Activated CD4-positive, alpha-beta T cell treated with anti-CD3 and anti-CD28 coated beads, Interleukin-2, amount 10 ng/mL, durations not matched to agents 24 days and 14 days (primary cell): ENCODE measurements at regions not wholly inside any gene's neighbourhood (a gene's known extent, or its start where the extent isn't known, plus 50 kb on each side); places are given as distances from the start of the nearest gene placed in this dataset.
A peak's percentile ranks its signal among the peaks of the same experiment; 100 is the strongest.

Source experiments
- DNase-seq: peaks from one replicate; pipeline ENCODE4 v3.0.0; 2022
- H3K27ac Mint-ChIP-seq: one replicate; pipeline ENCODE4 v1.8.0; 2022; ENCODE audit warnings: mild to moderate bottlenecking, mixed read lengths
- H3K27me3 Mint-ChIP-seq: one replicate; pipeline ENCODE4 v1.8.0; 2022; ENCODE audit warnings: mixed read lengths
- H3K36me3 Mint-ChIP-seq: one replicate; pipeline ENCODE4 v1.8.0; 2022; ENCODE audit warnings: low read depth, mild to moderate bottlenecking, mixed read lengths
- H3K4me1 Mint-ChIP-seq: one replicate; pipeline ENCODE4 v1.8.0; 2021; ENCODE audit warnings: mixed read lengths
- H3K4me3 Mint-ChIP-seq: one replicate; pipeline ENCODE4 v1.8.0; 2022; ENCODE audit warnings: mild to moderate bottlenecking, moderate library complexity, mixed read lengths
- H3K9me3 Mint-ChIP-seq: one replicate; pipeline ENCODE4 v1.8.0; 2021; ENCODE audit warnings: mixed read lengths
- intact Hi-C: fragments of 100-400 bp; cut with micrococcal nuclease; formaldehyde crosslinking; loops from one replicate; pipeline ENCODE4 v1.15.1; 2023

DNA sequence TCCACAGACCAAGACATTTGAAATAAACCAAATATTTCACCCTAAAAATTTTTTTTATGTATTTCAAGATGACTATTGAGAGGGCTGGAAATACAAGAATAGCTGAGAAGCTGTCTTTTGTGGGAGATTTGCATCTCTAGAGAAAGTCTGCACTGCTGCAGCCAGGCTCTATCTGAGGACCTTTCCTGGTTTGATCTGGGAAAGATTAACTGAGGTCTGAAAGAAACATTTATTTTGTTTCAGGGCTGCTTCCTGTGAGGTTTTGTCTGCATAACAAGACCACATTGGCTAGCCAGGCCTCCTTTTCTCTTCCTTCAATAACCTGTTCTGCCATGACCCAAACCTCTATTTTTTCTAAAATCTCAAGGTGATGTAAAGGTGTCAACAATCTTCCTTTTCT is 117.5 kb upstream of the ARHGEF26 start:
- H3K27me3 Mint-ChIP-seq, result peaks cover 8% of the 10 kb centered on the region
- H3K4me3 Mint-ChIP-seq, result no peak overlapping the region
- H3K27ac Mint-ChIP-seq, result no peak overlapping the region
- intact Hi-C loops, result no loop called here
- no peak for DNase-seq
- H3K36me3 Mint-ChIP-seq, result no peaks in the 10 kb centered on the region
- H3K9me3 Mint-ChIP-seq, result no peaks in the 10 kb centered on the region
- H3K4me1 Mint-ChIP-seq, result no peaks in the 10 kb centered on the region

DNA sequence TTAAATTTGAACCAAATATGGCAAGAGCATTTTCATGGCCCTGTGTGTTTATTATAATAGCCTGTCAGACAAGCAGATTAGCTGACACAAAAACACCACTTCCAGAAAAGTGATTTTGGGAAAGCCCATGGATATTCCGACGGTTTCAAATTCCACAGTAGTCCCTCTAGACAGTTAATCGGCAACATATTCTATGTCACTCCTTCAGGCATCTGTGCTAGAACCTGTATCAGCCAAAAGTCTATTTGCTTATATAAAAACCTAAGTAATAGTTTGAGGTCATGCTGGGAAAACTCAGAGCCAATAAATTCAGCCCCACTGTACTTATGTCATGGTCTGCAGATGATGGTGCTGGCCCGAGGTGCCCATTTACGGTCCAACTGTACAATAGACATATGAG is 110.2 kb upstream of the ARHGEF26 start:
- Mint-ChIP-seq H3K4me3 (no peak overlapping the region), H3K36me3 (no peaks in the 10 kb centered on the region), H3K27ac (no peak overlapping the region), H3K27me3 (peaks cover 8% of the 10 kb centered on the region), H3K9me3 (no peaks in the 10 kb centered on the region), H3K4me1 (no peaks in the 10 kb centered on the region)
- intact Hi-C loops, result no loop called here
- DNase-seq, result no peak

DNA sequence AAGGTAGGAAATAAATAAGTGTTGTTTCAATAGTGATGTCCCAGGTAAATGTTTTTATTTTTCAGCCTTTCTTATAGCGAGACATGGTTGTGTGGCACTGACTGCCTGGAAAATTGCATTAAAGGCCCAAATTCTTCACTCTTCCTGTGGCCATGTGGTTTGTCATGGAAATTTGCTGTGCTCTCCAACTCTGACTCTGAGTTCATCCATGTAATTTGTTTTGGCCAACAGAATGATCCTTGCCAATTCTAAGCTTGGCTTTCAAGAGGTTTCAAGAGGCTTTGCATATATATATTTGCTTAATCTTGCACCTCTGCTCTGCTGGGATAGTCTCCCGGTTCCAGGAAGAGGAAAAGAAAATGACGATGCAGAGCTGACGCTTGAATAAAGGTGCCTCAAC is 107.5 kb upstream of the ARHGEF26 start:
- Mint-ChIP-seq H3K4me3 (no peak overlapping the region), H3K9me3 (no peaks in the 10 kb centered on the region), H3K27ac (no peak overlapping the region), H3K36me3 (no peaks in the 10 kb centered on the region), H3K27me3 (peaks cover 2% of the 10 kb centered on the region), H3K4me1 (no peaks in the 10 kb centered on the region)
- DNase-seq, result no peak
- intact Hi-C loops, result no loop called here

DNA sequence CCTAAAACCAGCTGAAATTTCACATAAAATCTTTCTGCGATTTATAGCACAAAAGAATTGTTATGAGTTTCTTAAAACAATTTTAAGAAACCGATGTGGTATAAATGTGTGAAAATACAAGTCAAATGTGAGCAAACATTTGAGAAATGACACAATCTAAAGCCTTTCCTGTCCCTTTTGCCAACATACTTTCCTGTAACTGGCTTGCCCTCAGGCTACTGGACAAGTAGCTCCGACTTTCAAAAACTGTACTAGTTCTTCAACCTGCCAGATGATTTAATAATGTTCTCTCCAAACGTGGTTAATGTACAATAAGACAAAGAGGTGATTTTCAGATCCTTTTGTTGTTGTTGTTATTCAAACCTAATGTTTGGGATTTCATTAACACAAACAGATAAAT is 105.9 kb upstream of the ARHGEF26 start:
- intact Hi-C loops, result loop anchor here (5.0 kb wide), 2 partner anchors 973 to 988 kb away; no protein-coding TSS in a partner anchor
- Mint-ChIP-seq H3K27me3 (no peaks in the 10 kb centered on the region), H3K4me3 (no peak overlapping the region), H3K27ac (no peak overlapping the region), H3K36me3 (no peaks in the 10 kb centered on the region), H3K4me1 (no peaks in the 10 kb centered on the region), H3K9me3 (no peaks in the 10 kb centered on the region)
- no peak for DNase-seq

DNA sequence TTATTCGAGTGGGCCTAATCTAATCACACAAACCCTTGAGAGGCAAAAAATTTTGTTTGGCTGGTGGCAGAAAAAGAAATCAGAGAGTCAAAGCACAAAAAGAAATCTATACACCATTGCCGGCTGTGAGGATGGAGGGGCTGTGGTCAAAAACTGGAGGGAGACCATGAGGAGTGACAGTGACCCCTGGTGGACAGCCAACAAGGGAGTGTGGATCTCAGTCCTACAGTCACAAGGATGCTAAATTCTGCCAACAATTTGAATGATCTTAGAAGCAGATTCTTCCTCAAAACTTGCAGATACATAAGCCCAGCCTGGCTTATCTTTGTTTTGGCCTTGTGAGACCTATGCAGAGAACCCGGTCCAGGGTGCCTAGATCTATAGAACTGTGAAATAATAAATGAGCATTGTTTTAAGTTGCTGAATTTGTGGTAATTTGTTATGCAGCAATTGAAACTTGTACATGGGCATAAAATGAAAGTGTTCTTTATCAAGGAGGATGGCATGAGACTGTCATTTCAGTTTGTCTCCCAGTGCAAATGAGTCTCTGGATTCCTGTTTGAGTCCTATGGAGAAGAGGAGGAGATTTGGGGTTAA is 103.0 kb upstream of the ARHGEF26 start:
- intact Hi-C loops, result loop anchor here (5.0 kb wide), 2 partner anchors 976 to 991 kb away; no protein-coding TSS in a partner anchor
- Mint-ChIP-seq H3K9me3 (no peaks in the 10 kb centered on the region), H3K27me3 (no peaks in the 10 kb centered on the region), H3K4me3 (no peak overlapping the region), H3K4me1 (no peaks in the 10 kb centered on the region), H3K36me3 (no peaks in the 10 kb centered on the region), H3K27ac (no peak overlapping the region)
- peak; percentile 71 for DNase-seq

DNA sequence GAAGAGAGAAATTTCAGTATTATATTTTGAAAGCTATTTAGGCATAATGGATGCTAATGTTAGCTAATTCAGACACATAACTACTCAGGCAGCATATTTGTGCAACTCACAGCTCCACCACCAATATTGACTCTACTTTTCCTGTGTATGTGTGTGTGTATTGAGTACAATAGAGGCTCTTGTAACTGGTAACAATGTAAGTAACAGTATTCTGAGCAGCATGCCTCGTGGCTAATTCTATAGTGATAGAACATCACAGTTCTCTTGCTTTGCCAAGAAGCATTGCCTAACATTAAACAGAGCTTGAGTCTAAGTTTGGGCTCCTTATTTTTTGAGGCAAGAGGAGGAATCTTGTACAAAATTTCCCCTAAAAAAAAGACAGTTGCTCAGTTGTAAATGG is 98.6 kb upstream of the ARHGEF26 start:
- Mint-ChIP-seq H3K27me3 (peaks cover 2% of the 10 kb centered on the region), H3K9me3 (no peaks in the 10 kb centered on the region), H3K36me3 (no peaks in the 10 kb centered on the region), H3K27ac (no peak overlapping the region), H3K4me1 (no peaks in the 10 kb centered on the region), H3K4me3 (no peak overlapping the region)
- intact Hi-C loops, result no loop called here
- DNase-seq, result no peak

DNA sequence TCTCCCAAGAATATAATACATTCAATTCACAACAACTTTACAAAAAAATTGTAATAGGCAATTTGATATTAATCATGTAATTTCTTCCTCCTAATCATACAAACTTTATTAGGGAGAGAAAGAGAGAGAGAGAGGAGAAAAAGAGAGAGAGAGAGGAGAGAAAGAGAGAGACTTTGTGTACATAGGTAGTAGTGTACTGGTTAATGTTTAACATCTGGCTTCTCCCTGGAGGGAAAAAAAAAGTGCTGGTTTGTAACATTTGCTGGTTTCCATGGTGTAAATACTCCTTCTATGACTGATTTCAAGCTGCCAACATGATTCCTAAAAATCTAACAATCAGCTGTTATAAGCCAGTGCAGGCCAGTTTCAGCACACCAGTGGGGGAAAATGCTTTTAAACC is 98.0 kb upstream of the ARHGEF26 start:
- H3K27me3 Mint-ChIP-seq, result peaks cover 2% of the 10 kb centered on the region
- H3K36me3 Mint-ChIP-seq, result no peaks in the 10 kb centered on the region
- no peak for DNase-seq
- no peaks in the 10 kb centered on the region for H3K9me3 Mint-ChIP-seq
- H3K4me3 Mint-ChIP-seq, result no peak overlapping the region
- no peaks in the 10 kb centered on the region for H3K4me1 Mint-ChIP-seq
- no peak overlapping the region for H3K27ac Mint-ChIP-seq
- intact Hi-C loops, result no loop called here

DNA sequence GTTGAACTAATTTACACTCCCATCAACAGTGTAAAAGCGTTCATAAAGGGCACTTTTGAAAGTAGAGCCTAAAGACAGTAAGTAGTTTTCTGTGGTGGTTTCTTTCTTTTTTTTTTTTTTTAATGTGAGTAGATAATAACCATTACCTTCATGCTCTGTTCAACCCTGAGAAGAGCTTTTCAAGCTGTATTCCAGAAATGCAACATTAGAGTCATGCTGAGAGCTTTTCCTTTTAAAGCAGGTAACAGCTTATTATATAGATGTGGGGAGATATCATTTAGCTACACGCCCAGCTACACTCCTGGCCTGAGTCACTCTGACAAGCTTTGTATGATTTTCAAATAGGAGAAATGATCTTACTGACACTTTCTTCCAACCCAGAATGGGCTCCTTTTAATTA is 96.2 kb upstream of the ARHGEF26 start:
- Mint-ChIP-seq H3K27me3 (peaks cover 2% of the 10 kb centered on the region), H3K4me1 (no peaks in the 10 kb centered on the region), H3K27ac (no peak overlapping the region), H3K36me3 (no peaks in the 10 kb centered on the region), H3K9me3 (no peaks in the 10 kb centered on the region), H3K4me3 (no peak overlapping the region)
- DNase-seq, result no peak
- intact Hi-C loops, result no loop called here

DNA sequence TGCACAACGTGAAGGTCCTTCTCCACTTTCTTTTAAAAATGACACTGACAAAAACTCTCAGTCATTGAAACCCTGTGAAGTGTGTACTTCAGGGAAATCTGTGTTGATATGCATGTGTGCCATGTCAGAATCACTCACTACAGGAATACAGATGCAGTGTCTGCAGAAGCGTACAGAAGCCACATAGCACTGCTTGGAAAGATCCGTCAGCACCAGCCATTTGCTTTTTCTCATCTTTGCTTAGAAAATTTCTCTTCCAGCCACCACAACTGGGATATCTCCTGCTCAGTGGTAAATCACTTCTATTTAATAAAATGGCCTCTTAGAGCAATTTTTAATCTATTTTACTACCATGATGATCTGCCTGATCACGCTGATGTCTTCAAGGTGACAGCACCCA is 91.3 kb upstream of the ARHGEF26 start:
- intact Hi-C loops, result no loop called here

DNA sequence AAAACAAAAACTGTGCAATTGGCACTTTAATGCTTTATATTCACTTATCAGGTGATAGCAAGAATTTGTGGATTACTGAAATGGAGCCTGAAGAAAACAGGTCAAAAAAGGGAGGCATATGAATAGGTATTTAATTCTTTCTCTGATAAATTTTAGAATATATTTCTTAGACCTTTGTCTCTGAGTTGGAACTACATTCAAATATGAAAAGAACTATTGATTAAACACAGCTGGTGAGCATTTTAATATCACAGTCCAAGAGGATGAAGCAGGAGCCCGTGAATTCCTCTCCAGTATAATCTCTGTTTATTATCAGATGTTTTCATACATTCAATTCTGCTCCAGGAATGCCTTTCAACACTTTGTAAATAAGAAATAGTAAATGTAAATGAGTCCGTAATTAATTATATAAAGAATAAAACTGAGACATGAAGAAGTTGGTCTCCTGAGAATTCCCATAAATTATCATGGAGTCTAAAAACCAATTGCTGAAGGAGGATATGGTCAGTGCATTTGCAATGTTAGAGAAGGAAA is 86.3 kb upstream of the ARHGEF26 start:
- no peaks in the 10 kb centered on the region for H3K36me3 Mint-ChIP-seq
- no peak overlapping the region for H3K4me3 Mint-ChIP-seq
- intact Hi-C loops, result no loop called here
- DNase-seq, result no peak
- no peaks in the 10 kb centered on the region for H3K9me3 Mint-ChIP-seq
- no peak overlapping the region for H3K27ac Mint-ChIP-seq
- no peaks in the 10 kb centered on the region for H3K4me1 Mint-ChIP-seq
- no peaks in the 10 kb centered on the region for H3K27me3 Mint-ChIP-seq

More for the DNA sequence above, 91.3 kb upstream of the ARHGEF26 start:
- no peaks in the 10 kb centered on the region for H3K36me3 Mint-ChIP-seq
- no peak for DNase-seq
- H3K27ac Mint-ChIP-seq, result no peak overlapping the region
- no peak overlapping the region for H3K4me3 Mint-ChIP-seq
- H3K4me1 Mint-ChIP-seq, result no peaks in the 10 kb centered on the region
- H3K27me3 Mint-ChIP-seq, result peaks cover 2% of the 10 kb centered on the region
- no peaks in the 10 kb centered on the region for H3K9me3 Mint-ChIP-seq

DNA sequence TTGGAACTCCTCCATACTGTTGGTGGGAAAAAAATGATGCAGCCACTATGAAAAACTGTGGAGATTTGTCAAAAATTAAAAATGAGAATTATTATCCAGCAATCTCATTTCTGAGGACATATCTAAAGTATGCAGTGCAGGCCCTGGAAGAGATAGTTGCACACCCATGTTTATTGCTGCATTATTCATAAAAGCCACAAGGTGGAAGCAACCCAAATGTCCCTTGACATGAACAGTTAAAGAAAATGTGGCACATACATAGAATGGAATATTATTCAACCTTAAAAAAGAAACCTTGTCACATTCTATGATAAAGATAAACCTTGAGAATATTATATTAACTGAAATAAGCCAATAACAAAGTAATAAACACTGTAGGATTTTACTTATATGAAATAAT is 80.9 kb upstream of the ARHGEF26 start:
- Mint-ChIP-seq H3K27ac (no peak overlapping the region), H3K36me3 (no peaks in the 10 kb centered on the region), H3K4me3 (no peak overlapping the region), H3K9me3 (no peaks in the 10 kb centered on the region), H3K27me3 (peaks cover 4% of the 10 kb centered on the region), H3K4me1 (no peaks in the 10 kb centered on the region)
- DNase-seq, result no peak
- intact Hi-C loops, result loop anchor here (1.0 kb wide), 1 partner anchor 213 kb away; no protein-coding TSS in a partner anchor

DNA sequence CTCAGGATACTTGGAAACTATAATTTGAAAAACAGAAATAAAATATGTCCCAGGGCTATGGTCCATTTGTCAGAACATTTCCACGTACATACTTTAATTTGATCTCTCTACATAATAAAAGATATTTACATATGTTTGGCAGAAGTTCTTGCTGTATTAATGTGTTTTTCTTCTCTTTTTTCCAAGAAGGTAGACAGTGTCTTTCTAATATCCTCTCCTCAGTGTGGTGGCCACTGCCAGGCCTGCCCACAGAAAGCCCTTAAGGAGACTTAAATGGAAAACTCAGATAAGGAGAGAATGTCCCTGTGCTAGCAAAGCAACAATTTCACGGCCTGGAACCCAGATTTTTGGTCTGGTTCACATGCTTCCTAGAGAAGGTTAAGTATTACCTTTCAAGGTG is 76.5 kb upstream of the ARHGEF26 start:
- Mint-ChIP-seq H3K27ac (no peak overlapping the region), H3K27me3 (peaks cover 5% of the 10 kb centered on the region), H3K4me3 (no peak overlapping the region), H3K4me1 (no peaks in the 10 kb centered on the region), H3K9me3 (no peaks in the 10 kb centered on the region), H3K36me3 (no peaks in the 10 kb centered on the region)
- DNase-seq, result no peak
- intact Hi-C loops, result no loop called here

DNA sequence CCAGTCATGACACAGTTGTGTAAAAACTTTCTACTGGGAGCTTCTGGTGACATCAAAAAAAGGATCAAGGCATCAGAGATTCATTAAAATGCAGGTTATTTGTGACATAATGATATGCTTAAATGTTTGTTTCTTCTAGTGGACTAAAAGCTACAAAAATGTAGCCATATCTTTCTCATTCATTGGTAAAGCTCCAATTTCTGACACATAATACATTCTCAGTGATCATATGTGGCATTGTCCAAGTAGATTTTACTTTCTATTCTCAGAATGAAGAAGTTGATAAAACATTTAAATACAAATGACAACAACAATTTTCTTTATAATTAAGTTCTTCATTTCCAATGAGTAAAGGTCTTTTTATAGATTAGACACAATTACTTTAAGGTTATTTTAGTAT is 71.0 kb upstream of the ARHGEF26 start:
- H3K9me3 Mint-ChIP-seq, result no peaks in the 10 kb centered on the region
- no peak overlapping the region for H3K4me3 Mint-ChIP-seq
- intact Hi-C loops, result no loop called here
- no peak for DNase-seq
- no peaks in the 10 kb centered on the region for H3K36me3 Mint-ChIP-seq
- no peak overlapping the region for H3K27ac Mint-ChIP-seq
- H3K27me3 Mint-ChIP-seq, result peaks cover 5% of the 10 kb centered on the region
- H3K4me1 Mint-ChIP-seq, result no peaks in the 10 kb centered on the region

DNA sequence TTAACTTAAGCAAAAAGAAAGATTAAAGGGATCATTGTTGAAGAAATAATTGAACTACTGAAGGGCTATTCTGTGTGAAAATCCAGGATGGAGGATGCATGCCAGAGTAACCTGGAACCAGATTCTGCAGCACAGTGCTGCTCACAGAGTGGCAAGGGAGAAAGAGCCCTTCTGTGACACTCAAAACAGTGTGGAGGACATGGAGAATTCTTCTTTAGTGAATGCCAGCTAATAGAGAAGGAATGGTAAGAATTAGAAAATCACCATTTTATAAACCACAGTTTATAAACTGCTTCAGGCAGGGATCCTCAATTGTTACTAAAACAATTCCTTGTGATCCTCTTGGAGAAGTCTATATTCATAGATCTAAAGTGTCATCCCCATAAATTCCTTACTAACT is 70.4 kb upstream of the ARHGEF26 start:
- Mint-ChIP-seq H3K27me3 (peaks cover 4% of the 10 kb centered on the region), H3K36me3 (no peaks in the 10 kb centered on the region), H3K4me3 (no peak overlapping the region), H3K9me3 (no peaks in the 10 kb centered on the region), H3K4me1 (no peaks in the 10 kb centered on the region), H3K27ac (no peak overlapping the region)
- intact Hi-C loops, result no loop called here
- DNase-seq, result no peak

DNA sequence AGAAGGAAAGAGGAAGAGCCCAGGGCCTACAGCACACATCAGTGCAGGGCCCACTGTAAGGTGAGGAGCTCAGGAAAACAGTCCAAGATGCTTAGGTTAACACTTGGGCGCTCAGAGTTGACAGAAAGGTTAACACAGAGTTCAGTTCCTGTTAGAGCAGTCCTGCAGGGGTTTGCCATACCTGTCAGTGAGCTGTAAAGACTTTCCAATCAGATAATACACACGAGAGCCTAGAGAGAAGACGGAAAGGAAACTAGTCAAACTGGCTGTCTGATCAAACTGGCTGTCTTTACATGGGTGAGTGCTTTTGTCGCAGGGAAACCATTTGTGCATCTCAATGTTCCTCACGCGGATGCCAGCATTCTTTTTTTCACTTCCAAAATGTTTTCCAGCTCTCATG is 61.4 kb upstream of the ARHGEF26 start:
- Mint-ChIP-seq H3K9me3 (no peaks in the 10 kb centered on the region), H3K36me3 (no peaks in the 10 kb centered on the region), H3K4me3 (no peak overlapping the region), H3K4me1 (no peaks in the 10 kb centered on the region), H3K27ac (no peak overlapping the region), H3K27me3 (no peaks in the 10 kb centered on the region)
- intact Hi-C loops, result no loop called here
- DNase-seq, result no peak
